ENCODE measurements at regions not wholly inside any gene's neighbourhood (a gene's known extent, or its start where the extent isn't known, plus 50 kb on each side); places are given as distances from the start of the nearest gene placed in this dataset.
"Not testable (repeated sequence)": the region's sequence is repeated elsewhere in the genome, so short reads cannot be mapped to it uniquely, and the experiment has no call there.

DNA sequence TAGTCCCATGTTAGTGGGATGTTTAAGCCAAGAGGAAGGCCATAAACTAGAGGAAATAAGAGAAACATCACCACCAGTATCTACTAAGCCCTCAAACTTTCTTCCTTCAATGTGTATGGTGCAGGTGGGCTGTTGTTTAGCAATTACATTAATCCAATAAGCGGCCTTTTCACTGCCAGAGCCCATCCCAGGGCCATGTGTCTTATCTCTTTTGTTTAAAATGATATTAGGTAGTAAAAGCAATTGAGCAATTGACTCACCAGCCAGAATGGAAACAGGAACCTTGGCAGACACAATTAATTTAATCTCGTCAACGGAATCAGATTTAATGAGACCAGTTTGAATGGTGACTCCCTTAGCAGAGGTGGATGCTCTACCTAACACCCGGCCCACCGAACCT, 1503.5 kb downstream of the UQCRFS1 start:
- H3K27ac ChIP-seq (ENCODE audit: insufficient read depth, low read depth, low read length), result no peak overlapping the region
- H3K9me3 ChIP-seq (replicated peaks; ENCODE audit: control insufficient read depth, insufficient read depth, low read length), result no peaks in the 10 kb centered on the region
- TF ChIP-seq POLR2A (IDR thresholded peaks at IDR 0.05; ENCODE audit: low read depth, low read length), result no peak
- TF ChIP-seq POLR2AphosphoS5 (IDR thresholded peaks at IDR 0.05; ENCODE audit: insufficient read depth, low read depth, low read length), result no peak
- H3K4me2 ChIP-seq (ENCODE audit: insufficient read depth, low read length), result no peak overlapping the region
- no TSS peak for BruUV-seq (replicated peaks)
- dilution Hi-C loops (cut with MboI; ENCODE audit: extremely low pct_ligation_motif_present, low sequenced_read_pairs) (no loop called here), intact Hi-C loops (cut with micrococcal nuclease) (no loop called here)
- CTCF ChIA-PET, result no interaction called here
- H3K36me3 ChIP-seq (ENCODE audit: control insufficient read depth in 2 of 2, extremely low read depth in 1 of 2, insufficient read depth in 2 of 2, low read length in 2 of 2), result no peaks in the 10 kb centered on the region
- no peaks in the 10 kb centered on the region for H3K9me1 ChIP-seq (replicated peaks; ENCODE audit: control insufficient read depth, extremely low read depth, insufficient read depth, low read length)
- H4K20me1 ChIP-seq (replicated peaks; ENCODE audit: control insufficient read depth, extremely low read depth, insufficient read depth, low read length), result no peaks in the 10 kb centered on the region
- FAIRE-seq, result no peak
- no peaks in the 10 kb centered on the region for H3K79me2 ChIP-seq (ENCODE audit: control insufficient read depth, insufficient read depth, low read length)
- no peaks in the 10 kb centered on the region for H3K27me3 ChIP-seq (ENCODE audit: control insufficient read depth in 2 of 2, insufficient read depth in 2 of 2, low read length in 2 of 2)
- H3K4me3 ChIP-seq (replicated peaks in 1 of 3; ENCODE audit: insufficient read depth in 1 of 3, low read depth in 1 of 3, low read length in 3 of 3), result no peak overlapping the region
- H3K4me1 ChIP-seq (ENCODE audit: control insufficient read depth, extremely low read depth, insufficient read depth, low read length), result no peaks in the 10 kb centered on the region
- H2AFZ ChIP-seq (ENCODE audit: low read depth, low read length), result no peak overlapping the region
- no peak for DNase-seq (ENCODE audit: low read depth, low spot score)
- POLR2A ChIA-PET, result no interaction called here
- H3K9ac ChIP-seq (replicated peaks; ENCODE audit: extremely low read depth, insufficient read depth, low read length), result no peak overlapping the region

DNA sequence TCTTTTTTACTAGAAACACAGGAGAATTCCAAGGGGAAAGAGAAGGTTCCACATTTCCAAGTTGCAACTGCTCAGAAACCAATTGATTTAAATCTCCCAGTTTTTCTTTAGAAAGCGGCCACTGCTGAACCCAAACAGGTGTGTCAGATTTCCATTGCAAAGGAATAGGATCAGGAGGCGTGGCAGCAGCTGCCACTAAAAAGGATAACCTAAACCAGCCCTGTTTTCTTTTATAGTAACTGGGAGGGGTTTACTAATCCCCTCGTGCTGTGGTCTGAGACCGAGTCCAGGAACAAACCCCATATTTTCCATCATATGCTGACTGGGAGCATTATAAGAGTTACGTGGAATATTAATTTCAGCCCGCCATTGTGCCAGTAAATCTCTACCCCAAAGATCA, 1504.0 kb downstream of the UQCRFS1 start:
- H3K9me3 ChIP-seq (replicated peaks; ENCODE audit: control insufficient read depth, insufficient read depth, low read length); dilution Hi-C loops (cut with MboI; ENCODE audit: extremely low pct_ligation_motif_present, low sequenced_read_pairs); H2AFZ ChIP-seq (ENCODE audit: low read depth, low read length); H3K79me2 ChIP-seq (ENCODE audit: control insufficient read depth, insufficient read depth, low read length); H3K4me1 ChIP-seq (ENCODE audit: control insufficient read depth, extremely low read depth, insufficient read depth, low read length); CTCF ChIA-PET; POLR2A ChIA-PET; H3K27ac ChIP-seq (ENCODE audit: insufficient read depth, low read depth, low read length); BruUV-seq (replicated peaks); intact Hi-C loops (cut with micrococcal nuclease); H4K20me1 ChIP-seq (replicated peaks; ENCODE audit: control insufficient read depth, extremely low read depth, insufficient read depth, low read length); H3K27me3 ChIP-seq (ENCODE audit: control insufficient read depth in 2 of 2, insufficient read depth in 2 of 2, low read length in 2 of 2); DNase-seq (ENCODE audit: low read depth, low spot score); H3K9me1 ChIP-seq (replicated peaks; ENCODE audit: control insufficient read depth, extremely low read depth, insufficient read depth, low read length); H3K36me3 ChIP-seq (ENCODE audit: control insufficient read depth in 2 of 2, extremely low read depth in 1 of 2, insufficient read depth in 2 of 2, low read length in 2 of 2); H3K4me3 ChIP-seq (replicated peaks in 1 of 3; ENCODE audit: insufficient read depth in 1 of 3, low read depth in 1 of 3, low read length in 3 of 3); H3K4me2 ChIP-seq (ENCODE audit: insufficient read depth, low read length); H3K9ac ChIP-seq (replicated peaks; ENCODE audit: extremely low read depth, insufficient read depth, low read length); FAIRE-seq: not testable (repeated sequence)

DNA sequence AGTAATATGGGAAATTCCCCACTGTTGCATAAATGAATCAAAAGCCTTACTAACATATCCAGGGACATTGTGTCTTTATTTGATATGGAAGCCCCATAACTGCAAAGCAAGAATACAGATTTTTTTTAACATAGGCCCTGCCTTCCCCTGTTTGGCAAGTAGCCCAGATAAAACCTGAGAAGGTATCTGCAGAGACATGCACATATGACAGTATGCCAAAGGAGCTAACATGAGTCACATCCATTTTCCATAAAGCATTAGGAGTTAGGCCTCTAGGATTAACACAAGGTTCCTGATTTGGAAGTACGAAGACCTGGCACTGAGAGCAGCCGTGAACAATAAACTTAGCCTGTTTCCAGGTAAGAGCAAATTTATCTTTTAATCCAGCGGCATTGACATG, 1505.9 kb downstream of the UQCRFS1 start:
- H3K9me1 ChIP-seq (replicated peaks; ENCODE audit: control insufficient read depth, extremely low read depth, insufficient read depth, low read length); H3K4me2 ChIP-seq (ENCODE audit: insufficient read depth, low read length); H3K27ac ChIP-seq (ENCODE audit: insufficient read depth, low read depth, low read length); H3K79me2 ChIP-seq (ENCODE audit: control insufficient read depth, insufficient read depth, low read length); H3K9ac ChIP-seq (replicated peaks; ENCODE audit: extremely low read depth, insufficient read depth, low read length); H4K20me1 ChIP-seq (replicated peaks; ENCODE audit: control insufficient read depth, extremely low read depth, insufficient read depth, low read length); DNase-seq (ENCODE audit: low read depth, low spot score); H3K4me1 ChIP-seq (ENCODE audit: control insufficient read depth, extremely low read depth, insufficient read depth, low read length); CTCF ChIA-PET; H3K36me3 ChIP-seq (ENCODE audit: control insufficient read depth in 2 of 2, extremely low read depth in 1 of 2, insufficient read depth in 2 of 2, low read length in 2 of 2); POLR2A ChIA-PET; H3K9me3 ChIP-seq (replicated peaks; ENCODE audit: control insufficient read depth, insufficient read depth, low read length); FAIRE-seq; BruUV-seq (replicated peaks); H3K27me3 ChIP-seq (ENCODE audit: control insufficient read depth in 2 of 2, insufficient read depth in 2 of 2, low read length in 2 of 2); intact Hi-C loops (cut with micrococcal nuclease); H3K4me3 ChIP-seq (replicated peaks in 1 of 3; ENCODE audit: insufficient read depth in 1 of 3, low read depth in 1 of 3, low read length in 3 of 3); dilution Hi-C loops (cut with MboI; ENCODE audit: extremely low pct_ligation_motif_present, low sequenced_read_pairs); H2AFZ ChIP-seq (ENCODE audit: low read depth, low read length): not testable (repeated sequence)

All from endothelial cell of umbilical vein (primary cell).